HG03159 (cell line): ENCODE measurements at regions not wholly inside any gene's neighbourhood (a gene's known extent, or its start where the extent isn't known, plus 50 kb on each side); places are given as distances from the start of the nearest gene placed in this dataset.

Experiments
- ATAC-seq: cut with Tn5 transposase; IDR thresholded peaks from one replicate; pipeline ENCODE4 v1.9.1; 2021; ENCODE audit warnings: mild to moderate bottlenecking, moderate library complexity; ENCODE audit not compliant: unreplicated experiment

- ATAC-seq, result no peak
Measured at GRCh38 chr4:26133840-26134239, 187.0 kb upstream of the RBPJ start.

DNA sequence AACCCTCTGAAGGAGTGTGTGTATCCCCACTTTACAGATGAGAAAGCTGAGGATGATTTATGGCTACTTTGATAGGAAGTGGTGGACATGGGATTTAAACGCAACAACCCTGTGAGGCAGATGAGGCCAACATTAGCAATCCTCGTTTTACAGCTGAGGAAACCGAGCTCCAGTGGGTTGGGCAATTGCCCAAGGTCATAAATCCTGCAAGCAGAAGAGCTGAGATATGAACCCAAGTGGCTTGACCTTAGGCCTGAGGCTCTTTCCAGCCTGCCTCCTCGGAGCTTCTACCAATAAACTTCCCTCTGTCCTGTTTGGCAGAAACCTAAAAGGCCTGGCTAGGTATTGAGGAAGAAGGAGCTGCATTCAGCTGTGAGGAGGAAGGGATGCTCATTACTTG is 185.5 kb upstream of the RBPJ start:
- ATAC-seq, result no peak

GRCh38 chr4:26136615-26137014 is 184.2 kb upstream of the RBPJ start:
- ATAC-seq, result no peak

DNA sequence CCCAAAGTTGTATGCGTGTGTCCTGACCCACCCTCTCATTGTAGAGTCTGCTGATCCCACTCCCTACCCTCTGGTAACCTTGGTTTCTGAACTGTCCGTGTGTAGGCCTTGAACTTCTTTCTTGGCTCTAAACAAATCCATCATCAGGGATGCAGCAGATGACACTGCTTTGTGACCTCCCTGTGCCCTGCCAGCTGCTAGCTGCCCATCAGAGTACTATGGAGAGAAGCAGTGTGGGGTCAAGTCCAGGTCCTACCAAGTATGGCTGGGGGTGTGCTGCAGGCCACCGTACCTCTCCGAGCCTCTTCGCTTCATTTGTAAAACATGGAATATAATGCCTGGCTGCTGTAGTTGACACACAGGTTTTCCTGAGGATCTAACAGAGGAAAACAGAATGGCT is 183.5 kb upstream of the RBPJ start:
- ATAC-seq, result no peak

DNA sequence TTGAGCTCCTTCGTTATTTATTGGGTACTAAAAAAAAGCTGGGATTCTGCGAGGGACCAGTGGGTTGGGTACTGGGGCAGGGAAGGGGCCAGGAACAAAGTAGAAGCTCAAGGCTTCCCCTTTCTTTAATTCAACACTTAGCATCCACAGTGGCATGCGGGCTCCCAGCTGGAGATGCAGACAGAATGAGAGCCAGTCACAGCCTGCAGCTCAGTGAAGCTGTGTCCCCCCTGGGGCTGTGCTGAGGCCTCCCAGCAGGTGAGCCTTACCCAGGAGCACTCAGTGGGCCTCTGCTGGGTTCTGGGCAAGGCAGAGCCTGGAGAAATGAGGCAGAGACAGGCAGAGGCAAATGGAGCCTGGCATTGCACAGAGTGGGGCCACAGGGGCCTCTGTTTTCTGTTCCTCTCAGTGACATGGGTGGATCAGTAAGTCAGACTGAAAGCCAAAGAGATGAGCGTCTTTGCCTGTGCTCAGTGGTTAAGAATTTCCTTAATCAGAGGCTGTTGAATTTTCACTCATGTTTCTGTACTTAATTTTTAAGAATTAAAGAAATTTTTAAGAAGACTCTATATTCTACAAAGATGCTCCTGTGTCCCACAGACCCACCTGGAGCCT is 181.4 kb upstream of the RBPJ start:
- ATAC-seq, result no peak

DNA sequence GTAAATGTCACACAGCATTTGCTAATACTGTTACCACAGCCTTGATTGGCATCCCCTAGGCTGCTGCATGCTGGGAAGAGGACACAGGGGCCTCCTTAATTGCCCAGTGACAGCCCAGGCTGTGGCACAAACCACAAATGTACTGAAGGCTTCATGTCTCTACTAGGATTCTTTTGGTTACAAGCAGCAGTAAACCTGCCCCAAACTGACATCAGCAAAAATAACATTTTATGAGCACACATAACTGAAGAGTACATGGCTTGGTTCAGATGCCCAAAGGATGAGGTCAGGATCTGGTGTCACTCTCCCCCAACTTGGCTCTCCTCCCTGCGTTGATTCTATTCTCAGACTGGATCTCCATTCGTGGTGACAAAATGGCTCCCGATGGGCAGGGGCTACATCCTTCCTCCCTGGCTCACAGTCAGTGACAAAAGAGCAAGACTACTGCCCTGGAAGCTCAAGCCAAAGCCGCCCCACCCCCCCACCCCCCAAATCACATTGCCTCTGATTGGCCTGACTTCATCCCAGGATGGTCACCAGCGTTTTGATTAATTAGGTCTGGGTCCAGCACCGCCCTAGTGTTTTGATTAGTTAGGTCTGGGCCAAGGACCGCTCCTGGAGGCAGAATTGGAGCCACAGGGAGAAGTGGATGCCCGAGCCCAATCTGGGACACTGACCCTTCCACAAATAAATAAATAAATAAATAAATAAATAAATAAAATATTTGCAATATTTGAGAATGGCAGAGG is 180.5 kb upstream of the RBPJ start:
- no peak for ATAC-seq

GRCh38 chr4:26141051-26141721 is 179.6 kb upstream of the RBPJ start:
- no peak for ATAC-seq

DNA sequence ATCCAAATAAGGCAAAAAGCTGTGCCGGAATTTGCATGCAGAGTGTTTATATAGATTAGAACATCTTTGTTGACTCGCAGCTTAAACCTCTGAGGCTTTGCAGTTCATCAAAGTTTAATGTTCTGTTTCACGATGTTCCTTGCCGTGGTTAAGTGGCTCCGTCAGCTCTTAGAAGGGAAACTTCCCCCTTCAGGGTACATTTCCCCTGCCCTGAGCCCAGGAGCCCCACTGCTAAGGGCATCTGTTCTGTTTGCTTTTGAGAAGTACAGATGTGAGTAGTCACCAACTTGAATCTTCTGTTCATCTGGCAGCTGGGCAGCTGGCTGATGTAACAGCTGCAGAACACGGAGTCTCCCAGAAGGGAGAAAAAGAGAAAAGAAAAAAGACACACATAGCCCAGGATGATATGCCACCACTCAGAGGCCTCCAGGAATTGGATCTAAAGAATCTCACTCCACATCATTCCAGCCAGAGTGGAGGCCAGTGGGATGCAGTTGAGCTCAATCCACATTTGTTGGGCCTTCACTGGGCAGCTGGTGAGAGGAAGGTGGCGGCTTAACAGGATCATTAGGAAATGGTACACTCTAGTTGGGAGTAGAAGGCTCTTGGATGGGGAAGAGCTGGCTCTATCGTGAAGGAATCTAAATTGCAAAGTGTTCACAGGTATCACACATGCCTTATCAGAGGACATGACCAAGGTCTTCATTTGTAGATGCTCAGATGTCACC is 178.7 kb upstream of the RBPJ start:
- ATAC-seq, result no peak

DNA sequence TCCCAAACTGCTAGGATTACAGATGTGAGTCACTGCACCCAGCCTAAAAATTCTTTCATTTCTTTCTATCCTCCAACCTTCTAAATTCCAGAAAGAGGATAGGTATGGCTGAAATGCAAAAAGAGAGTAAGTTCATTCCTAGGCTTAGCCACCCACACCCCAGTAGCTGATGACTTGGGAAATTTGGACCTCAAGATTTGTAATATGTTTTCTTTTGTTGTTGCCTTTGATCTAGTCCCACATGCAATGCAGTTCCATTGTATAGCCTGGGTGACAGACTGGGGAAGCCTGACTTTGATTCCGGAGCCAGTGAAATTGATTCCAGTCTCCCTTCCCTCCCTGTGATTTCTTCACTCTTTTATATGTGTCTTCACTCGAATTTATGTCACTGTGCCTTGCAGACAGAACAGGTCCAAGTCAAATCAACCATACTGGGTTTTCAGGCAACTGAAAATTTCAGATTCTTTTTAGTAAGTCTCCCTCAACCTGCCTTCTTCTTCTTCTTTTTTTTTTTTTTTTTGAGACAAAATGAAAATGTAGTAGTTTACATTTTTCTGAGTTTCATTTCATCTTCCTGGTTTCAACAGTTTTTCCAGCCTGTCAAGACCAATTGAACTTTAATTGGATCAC is 176.2 kb upstream of the RBPJ start:
- no peak for ATAC-seq

DNA sequence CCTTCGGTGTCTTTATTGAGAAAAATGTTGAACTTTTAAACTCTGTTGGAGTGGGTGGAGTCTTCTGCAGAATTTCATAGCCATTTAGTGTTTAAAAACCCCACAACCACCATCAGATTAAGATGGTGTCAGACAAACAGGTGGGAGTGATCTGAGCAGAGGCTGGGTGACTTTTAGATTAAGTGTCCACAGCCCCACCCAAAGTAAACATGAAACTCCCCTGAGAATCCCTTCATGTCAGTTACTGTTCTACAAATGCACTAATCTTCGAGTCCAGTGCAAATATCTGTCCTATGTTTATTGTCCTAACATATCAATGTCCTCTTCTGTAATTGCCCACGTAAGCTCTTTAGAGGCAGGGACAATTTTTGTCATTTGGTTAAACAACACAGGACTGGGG is 175.6 kb upstream of the RBPJ start:
- no peak for ATAC-seq

GRCh38 chr4:26148927-26149326 is 171.9 kb upstream of the RBPJ start:
- no peak for ATAC-seq

DNA sequence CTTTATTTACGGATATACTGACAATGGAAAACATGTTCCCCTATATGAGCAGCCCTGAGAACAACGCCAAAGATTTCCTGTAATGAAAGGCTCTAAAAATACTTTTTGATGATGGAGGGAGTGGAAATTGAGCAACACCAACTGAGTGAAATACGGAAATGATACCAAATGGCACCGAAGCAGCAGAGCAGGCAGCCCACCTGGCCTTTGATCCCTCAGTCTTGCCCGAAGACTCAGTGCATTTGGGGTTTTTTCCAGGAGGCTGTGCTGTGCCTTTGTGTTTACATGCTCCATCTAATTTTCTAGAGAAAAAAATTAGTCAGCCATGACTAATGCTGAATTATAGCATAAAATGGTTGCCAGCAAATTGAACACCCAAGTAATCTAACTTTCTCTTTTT is 169.9 kb upstream of the RBPJ start:
- no peak for ATAC-seq

GRCh38 chr4:26151615-26152014 is 169.2 kb upstream of the RBPJ start:
- ATAC-seq, result no peak

- ATAC-seq, result no peak
Measured at GRCh38 chr4:26152056-26152455, 168.8 kb upstream of the RBPJ start.

DNA sequence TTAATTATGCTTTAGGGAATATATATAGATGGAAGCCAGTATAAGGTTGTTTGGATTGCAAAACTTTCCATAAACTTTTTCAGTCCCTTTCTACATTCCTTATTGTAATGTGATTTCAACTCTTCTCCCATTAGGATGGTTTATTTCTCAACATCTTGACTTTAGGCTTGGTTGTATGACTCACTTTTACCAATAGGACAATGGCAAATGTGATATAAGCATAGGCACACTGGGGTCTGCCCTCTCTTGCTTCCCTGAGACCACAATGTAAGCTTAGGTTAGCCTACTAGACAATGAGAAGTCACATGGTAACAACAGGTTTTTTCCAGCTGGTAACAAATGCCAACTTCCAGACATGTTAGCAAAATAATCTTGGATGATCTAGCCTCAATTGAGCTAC is 163.3 kb upstream of the RBPJ start:
- no peak for ATAC-seq

- no peak for ATAC-seq
Measured at GRCh38 chr4:26160591-26160990, 160.2 kb upstream of the RBPJ start.

- no peak for ATAC-seq
Measured at GRCh38 chr4:26161030-26161824, 159.6 kb upstream of the RBPJ start.

DNA sequence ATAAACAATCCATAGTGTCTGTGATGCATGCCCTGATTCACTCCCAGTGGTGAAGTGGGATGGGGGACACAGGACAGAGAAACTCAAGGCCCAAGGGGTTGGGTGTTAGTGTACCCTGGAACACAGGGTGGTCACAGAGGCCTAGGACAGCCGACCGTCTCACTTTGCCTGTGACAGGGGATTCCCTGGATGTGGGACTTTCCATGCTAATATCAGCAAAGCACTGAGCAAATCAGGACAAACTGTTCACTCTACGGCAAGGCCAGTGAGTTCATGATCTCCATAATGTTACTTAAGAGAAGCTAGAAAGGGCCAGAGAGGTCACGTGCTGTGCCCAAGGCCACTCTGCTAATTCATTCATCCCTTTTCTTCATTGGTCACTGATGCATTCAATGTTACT is 158.7 kb upstream of the RBPJ start:
- ATAC-seq, result no peak

DNA sequence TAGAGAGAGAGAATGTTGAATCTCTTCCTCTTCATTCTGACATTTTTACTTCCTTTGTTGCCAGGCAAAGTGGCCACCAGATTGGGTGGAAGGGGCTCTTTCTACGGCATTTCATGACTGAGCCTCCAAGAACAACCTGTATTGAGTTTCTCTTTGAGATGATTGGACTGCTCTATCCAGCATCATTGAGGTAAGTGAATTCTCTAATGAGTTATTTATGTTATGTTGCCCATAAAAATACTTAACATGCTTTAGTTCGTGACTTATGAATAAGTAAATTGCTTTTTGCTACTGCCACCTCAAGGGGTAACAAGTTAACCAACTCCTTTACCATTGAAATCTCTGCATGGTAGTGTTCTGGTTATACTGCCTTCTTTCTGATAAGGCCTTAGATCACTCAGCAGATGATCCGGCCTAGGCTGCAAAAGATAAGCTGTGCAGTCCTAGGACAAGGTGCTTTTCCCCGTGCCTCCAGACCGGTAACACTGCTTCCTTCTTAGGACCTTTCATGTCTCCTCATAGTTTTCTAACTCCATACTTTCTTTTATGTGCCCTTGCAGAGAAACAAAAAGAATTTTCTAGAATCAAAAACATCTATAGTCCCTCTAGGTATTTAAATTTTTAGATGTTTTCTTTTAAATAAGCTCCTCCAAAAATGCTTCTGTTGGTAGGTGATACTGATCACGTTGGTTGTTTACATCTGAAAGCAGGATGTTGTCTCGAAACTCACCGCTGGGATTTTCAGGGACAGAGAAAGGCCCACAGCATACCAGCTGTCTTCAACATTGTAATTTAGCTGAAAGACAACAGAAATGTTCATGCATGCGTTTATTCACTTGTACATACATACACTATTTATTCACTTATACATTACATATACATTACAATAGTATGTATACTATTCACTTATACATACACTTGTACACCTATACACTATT is 157.1 kb upstream of the RBPJ start:
- ATAC-seq, result no peak
